ENCODE measurements at regions not wholly inside any gene's neighbourhood (a gene's known extent, or its start where the extent isn't known, plus 50 kb on each side); places are given as distances from the start of the nearest gene placed in this dataset.
"Not testable (repeated sequence)": the region's sequence is repeated elsewhere in the genome, so short reads cannot be mapped to it uniquely, and the experiment has no call there.

DNA sequence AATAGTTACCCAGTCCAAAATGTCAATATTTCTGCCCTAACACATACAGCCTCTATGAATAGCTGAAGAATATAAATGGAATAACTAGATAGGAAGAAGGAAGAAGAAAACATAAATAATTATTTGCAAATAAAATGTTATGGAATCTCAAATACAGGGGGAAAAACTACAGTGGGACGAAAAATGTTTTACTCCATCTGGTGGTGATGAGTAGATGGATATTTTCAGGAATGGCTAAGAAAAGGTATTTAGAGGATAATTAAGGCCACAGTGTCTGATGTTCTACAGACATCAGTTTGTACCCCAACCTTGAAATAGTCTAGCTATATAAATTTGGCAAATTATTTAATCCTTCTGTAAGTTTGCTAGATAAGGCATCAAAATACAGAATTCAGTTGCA is 178.1 kb upstream of the FSHR start:
- TF ChIP-seq POLR2A (IDR thresholded peaks at IDR 0.05) (no peak), EP300 (IDR thresholded peaks at IDR 0.05) (no peak), POLR2AphosphoS5 (IDR thresholded peaks at IDR 0.05) (no peak)
- TF ChIP-seq, protein P1, sequence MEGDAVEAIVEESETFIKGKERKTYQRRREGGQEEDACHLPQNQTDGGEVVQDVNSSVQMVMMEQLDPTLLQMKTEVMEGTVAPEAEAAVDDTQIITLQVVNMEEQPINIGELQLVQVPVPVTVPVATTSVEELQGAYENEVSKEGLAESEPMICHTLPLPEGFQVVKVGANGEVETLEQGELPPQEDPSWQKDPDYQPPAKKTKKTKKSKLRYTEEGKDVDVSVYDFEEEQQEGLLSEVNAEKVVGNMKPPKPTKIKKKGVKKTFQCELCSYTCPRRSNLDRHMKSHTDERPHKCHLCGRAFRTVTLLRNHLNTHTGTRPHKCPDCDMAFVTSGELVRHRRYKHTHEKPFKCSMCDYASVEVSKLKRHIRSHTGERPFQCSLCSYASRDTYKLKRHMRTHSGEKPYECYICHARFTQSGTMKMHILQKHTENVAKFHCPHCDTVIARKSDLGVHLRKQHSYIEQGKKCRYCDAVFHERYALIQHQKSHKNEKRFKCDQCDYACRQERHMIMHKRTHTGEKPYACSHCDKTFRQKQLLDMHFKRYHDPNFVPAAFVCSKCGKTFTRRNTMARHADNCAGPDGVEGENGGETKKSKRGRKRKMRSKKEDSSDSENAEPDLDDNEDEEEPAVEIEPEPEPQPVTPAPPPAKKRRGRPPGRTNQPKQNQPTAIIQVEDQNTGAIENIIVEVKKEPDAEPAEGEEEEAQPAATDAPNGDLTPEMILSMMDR (IDR thresholded peaks at IDR 0.05), result no peak
- Histone ChIP-seq H3K4me1 (no peaks in the 10 kb centered on the region), H3K36me3 (no peaks in the 10 kb centered on the region), H3K27me3 (no peaks in the 10 kb centered on the region), H3K4me3 (no peak overlapping the region), H3K9me3 (no peaks in the 10 kb centered on the region), H3K27ac (no peak overlapping the region)
- intact Hi-C loops (cut with DNase I; ENCODE audit: low total_unique reads), result no loop called here
- WGBS, 5 donors, result 73 to 90% (median 81%) methylated on average over 1 of the region's 1 CpG
- DNase-seq, result no peak

DNA sequence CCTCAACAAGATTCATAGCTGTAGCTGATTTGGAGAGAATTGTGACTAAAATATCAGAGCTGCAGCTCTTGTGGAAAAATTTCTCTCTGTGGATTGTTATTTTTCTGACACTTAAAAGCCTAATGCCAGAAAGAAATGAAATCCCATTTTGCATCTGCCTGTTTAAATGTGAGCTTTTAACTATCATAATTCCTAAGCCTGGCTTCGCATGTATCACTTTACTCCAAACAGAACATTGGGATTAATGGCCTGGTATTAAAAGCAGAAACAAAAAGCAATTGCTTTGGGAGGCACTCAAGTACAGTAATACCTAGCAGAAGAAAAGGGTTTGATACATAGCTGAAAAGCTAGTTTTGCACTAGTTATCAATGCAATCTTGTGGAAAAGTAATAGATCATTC is 164.2 kb upstream of the FSHR start:
- intact Hi-C loops (cut with DNase I; ENCODE audit: low total_unique reads), result no loop called here
- TF ChIP-seq POLR2A (IDR thresholded peaks at IDR 0.05) (no peak), POLR2AphosphoS5 (IDR thresholded peaks at IDR 0.05) (no peak), EP300 (IDR thresholded peaks at IDR 0.05) (no peak)
- TF ChIP-seq, protein P1 (IDR thresholded peaks at IDR 0.05), result no peak
- no peaks in the 10 kb centered on the region for H3K27me3 ChIP-seq
- H3K4me1 ChIP-seq, result no peaks in the 10 kb centered on the region
- no peak for DNase-seq
- no peak overlapping the region for H3K4me3 ChIP-seq
- no peak overlapping the region for H3K27ac ChIP-seq
- no peaks in the 10 kb centered on the region for H3K36me3 ChIP-seq
- 48 to 83% (median 65%) methylated on average over 1 of the region's 1 CpG for WGBS, 5 donors
- H3K9me3 ChIP-seq, result peaks cover 0 to 35% (median 20%) of the 10 kb centered on the region in 4 donors

DNA sequence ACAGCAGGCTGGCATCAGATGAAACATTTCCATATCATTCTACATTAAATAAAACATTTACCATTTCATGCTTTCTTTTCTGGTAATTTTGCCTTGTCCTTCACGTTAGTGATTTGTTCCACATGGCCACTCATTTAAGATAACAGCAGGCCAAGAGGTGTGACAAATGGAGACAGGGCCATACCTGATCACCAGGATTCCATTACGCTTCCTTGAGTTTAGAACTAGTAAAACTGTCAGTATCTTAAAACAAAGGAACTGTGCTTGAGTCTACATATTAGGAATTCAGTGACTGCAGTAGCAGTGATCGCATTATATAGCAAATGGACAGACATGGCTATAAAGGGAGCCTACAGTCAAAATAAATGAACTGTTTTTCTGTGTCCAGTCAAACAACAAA is 155.1 kb upstream of the FSHR start:
- no peak for DNase-seq
- H3K9me3 ChIP-seq, result no peaks in the 10 kb centered on the region
- no peaks in the 10 kb centered on the region for H3K4me1 ChIP-seq
- H3K4me3 ChIP-seq, result no peak overlapping the region
- no peaks in the 10 kb centered on the region for H3K27me3 ChIP-seq
- WGBS, 5 donors, result 61 to 69% (median 67%) methylated on average over 3 of the region's 3 CpGs
- intact Hi-C loops (cut with DNase I; ENCODE audit: low total_unique reads), result no loop called here
- no peaks in the 10 kb centered on the region for H3K36me3 ChIP-seq
- TF ChIP-seq POLR2AphosphoS5 (IDR thresholded peaks at IDR 0.05), result no peak
- TF ChIP-seq, protein P1 (IDR thresholded peaks at IDR 0.05), result no peak
- TF ChIP-seq EP300 (IDR thresholded peaks at IDR 0.05), result no peak
- TF ChIP-seq POLR2A (IDR thresholded peaks at IDR 0.05), result no peak
- H3K27ac ChIP-seq, result no peak overlapping the region

DNA sequence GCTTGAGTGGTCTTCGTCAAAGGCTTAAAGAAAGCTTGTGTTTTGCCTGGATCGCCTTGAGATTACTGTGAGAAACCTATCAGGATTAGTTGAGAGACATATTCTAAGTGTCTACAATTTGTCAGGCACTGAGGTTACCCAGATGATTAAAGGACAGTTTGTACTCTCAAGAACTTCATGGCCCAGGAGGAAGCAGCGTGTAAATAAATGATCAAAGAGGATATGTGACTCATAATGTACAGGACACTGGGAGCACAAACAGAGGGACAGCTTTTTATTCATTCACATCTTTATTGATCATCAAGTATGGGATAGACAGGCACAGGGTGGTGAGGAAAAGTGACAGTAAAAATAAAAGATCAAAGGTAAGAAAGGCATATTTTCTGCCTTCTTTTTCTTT is 152.6 kb upstream of the FSHR start:
- WGBS, 5 donors, result 30 to 45% (median 39%) methylated on average over 3 of the region's 3 CpGs
- no peak for DNase-seq
- H3K27me3 ChIP-seq, result no peaks in the 10 kb centered on the region
- intact Hi-C loops (cut with DNase I; ENCODE audit: low total_unique reads), result no loop called here
- H3K4me1 ChIP-seq, result no peaks in the 10 kb centered on the region
- H3K27ac ChIP-seq, result no peak overlapping the region
- TF ChIP-seq, protein P1 (IDR thresholded peaks at IDR 0.05), result no peak
- H3K9me3 ChIP-seq, result no peaks in the 10 kb centered on the region
- H3K4me3 ChIP-seq, result no peak overlapping the region
- H3K36me3 ChIP-seq, result no peaks in the 10 kb centered on the region

DNA sequence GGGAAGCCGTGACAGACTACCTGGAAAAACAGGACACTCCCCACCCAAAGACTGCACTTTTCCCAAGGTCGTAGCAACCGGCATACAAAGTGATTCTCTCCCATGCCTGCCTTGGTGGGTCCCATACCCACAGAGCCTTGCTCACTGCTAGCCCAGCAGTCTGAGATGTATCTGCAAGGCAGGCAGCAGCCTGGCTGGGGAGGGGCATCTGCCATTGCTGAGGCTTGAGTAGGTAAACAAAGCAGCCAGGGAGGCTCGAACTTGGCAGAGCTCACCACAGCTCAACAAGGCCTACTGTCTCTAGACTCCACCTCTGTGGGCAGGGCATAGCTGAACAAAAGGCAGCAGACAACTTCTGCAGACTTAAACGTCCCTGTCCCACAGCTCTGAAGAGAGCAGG is 144.4 kb upstream of the FSHR start:
- WGBS, 5 donors, result 44 to 68% (median 61%) methylated on average over 2 to 5 of the region's 5 CpGs
- H3K4me1 ChIP-seq; H3K27me3 ChIP-seq; H3K27ac ChIP-seq; DNase-seq; H3K9me3 ChIP-seq; intact Hi-C loops (cut with DNase I; ENCODE audit: low total_unique reads); H3K36me3 ChIP-seq; H3K4me3 ChIP-seq: not testable (repeated sequence)

Measured in stomach (tissue), 8 donors.